HG02943 (cell line): ENCODE measurements at regions not wholly inside any gene's neighbourhood (a gene's known extent, or its start where the extent isn't known, plus 50 kb on each side); places are given as distances from the start of the nearest gene placed in this dataset.

Experiments
- ATAC-seq: cut with Tn5 transposase; IDR thresholded peaks from one replicate; pipeline ENCODE4 v1.9.1; 2021; ENCODE audit warnings: mild to moderate bottlenecking, low read depth, moderate library complexity; ENCODE audit not compliant: unreplicated experiment

DNA sequence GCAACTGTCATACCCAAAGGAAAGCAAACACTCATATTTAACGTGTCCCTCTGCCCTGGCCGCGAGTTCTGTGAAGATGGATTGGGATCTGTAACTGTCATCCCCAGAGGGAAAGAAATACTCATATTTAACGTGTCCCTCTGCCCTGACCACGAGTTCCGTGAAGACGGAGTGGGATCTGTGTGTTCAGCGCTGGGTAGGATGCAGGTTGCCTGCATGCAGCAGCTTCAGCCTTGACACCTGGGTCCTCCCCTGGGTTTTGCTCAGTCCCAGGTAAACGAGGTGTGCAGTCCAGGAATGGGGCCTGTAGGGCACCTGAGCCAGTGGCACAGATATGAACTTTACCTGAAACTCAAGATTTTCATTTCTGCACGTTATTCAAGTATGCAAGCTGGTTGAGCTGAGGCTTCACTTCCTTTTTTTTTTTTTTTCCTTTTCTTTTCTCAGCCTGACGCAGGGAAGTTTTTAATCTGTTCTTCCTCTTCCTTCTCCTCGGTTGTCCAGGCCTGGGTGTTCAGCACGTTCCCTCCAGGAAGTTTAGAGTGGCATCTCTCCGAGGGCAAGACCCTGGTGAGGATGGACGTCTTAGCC is 159.0 kb upstream of the SHH start:
- ATAC-seq, result no peak

DNA sequence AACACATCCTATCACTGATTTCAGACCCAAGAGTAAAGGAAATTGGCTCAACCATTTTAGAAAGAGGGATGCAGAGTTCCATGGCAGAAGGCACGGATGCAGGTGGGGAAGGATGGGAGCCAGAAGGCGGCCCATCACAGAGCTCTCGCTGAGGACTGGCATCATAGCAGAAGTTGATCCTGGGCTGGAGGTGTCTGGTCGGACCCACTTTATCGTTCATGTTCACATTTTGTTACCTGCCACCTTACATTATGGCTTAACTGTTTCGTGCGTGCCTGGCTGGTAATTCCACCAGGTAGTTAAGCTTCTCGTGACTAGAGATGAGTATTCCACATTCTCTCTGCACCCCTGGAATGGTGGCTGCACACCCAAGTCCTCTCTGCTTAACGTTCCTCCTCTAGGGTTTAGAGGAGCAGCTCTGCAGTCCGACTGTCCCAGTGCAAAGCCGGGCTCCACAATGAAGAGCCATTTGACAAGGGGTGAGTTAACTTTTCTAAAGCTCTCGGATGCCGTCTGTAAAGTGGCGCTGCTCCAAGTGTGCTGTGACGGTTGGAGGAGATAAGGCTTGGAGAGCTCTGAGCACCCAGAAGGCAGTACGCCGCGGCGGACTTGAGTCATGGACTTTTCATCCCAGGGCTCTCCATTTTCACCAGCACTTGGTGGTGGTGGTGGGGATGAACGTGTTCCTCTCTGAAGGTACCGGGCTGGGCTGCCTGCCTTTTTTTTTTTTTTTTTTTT is 157.1 kb upstream of the SHH start:
- no peak for ATAC-seq

DNA sequence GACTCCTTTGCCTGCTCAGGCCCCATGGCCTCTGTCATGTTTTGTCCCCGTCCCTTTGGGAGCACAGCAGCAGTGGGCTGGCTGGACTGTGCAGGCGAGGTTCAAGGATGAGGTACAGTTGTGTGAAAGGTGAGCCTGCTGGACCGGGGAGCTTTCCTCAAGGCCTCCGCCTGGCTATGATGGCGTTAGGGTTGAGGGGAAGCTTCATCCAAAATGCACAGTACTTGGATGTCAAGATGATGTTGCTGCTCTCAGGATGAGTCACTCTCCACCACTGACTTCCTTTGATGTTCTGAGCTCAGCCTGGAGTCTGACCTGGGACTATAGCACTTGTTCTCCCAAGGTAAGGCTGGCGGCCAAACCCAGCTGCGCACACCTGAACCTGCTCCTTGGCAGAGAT is 152.7 kb upstream of the SHH start:
- ATAC-seq, result no peak

DNA sequence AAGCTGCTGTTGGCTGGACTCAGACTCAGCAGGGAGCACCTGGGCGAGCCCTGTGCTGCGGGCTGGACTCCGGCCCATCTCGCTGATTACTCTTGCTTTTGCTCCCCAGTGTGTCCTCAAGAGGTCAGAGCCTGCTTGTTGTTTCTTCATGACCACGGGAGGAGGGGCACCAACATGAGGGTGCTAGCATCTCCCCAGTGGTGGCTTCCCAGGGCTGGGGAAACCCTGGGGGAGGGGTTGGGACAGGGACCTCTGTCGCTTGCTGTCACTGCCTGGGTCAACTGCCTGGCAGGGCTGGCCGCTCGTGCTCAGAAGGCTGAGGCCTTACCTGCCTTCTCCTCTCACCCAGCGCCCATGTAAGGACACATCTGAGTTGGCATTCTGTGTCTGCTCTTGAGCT is 152.3 kb upstream of the SHH start:
- no peak for ATAC-seq

DNA sequence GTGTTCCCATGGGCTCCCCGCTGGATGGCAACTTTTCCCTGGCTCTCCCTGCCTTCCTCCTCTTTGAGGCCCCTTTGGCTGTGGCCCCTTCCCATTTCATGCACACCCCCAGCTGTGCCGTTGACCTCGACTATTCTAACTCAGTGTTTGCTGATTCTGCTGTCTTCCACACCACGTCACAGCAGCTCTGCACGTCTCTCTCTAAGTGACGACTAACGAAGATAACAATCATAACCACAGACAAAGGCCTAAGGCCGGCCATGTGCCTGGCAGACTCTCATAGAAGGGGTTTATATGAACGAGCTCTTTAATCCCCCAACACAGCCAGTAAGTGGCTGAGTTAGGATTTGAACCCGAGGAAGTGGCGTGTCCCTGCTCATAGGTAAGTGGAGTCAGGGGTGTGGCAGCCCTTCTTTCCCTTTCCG is 151.5 kb upstream of the SHH start:
- ATAC-seq, result no peak

DNA sequence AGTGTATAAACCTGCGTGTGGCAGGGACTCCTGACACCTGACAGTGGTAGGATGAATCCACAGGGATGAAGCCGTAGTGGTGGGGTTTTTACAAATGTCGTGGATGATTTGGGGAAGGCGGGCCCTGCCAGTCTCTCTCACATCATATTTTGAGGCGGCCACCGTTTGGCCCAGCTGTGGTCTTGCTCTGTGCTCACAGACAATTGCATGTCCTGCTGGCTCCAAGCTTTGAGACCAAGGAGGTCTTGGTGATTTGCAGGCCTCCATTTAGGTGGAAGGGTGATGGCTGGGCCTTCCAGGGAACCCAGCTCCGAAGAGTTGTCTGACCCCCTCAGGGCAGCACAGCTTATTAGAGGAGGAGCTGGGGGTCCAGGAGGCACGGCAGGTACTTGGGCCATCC is 151.1 kb upstream of the SHH start:
- no peak for ATAC-seq

DNA sequence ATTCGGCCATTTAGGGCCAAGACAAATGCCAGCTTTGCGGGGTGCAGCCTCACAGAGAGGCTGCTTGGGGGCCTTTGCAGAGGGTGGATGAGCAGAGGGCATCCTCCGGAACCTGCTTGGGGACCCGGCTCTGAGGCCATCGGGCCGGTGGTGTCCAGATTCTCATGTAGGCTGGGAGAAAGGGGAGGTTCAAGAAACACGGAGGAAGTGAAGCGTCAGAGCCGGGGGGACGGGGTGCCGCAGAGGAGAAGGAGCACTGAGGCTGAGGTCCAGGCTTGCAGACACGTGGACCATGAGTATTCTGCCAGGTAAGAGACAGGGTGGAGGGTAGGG is 150.7 kb upstream of the SHH start:
- ATAC-seq, result no peak

DNA sequence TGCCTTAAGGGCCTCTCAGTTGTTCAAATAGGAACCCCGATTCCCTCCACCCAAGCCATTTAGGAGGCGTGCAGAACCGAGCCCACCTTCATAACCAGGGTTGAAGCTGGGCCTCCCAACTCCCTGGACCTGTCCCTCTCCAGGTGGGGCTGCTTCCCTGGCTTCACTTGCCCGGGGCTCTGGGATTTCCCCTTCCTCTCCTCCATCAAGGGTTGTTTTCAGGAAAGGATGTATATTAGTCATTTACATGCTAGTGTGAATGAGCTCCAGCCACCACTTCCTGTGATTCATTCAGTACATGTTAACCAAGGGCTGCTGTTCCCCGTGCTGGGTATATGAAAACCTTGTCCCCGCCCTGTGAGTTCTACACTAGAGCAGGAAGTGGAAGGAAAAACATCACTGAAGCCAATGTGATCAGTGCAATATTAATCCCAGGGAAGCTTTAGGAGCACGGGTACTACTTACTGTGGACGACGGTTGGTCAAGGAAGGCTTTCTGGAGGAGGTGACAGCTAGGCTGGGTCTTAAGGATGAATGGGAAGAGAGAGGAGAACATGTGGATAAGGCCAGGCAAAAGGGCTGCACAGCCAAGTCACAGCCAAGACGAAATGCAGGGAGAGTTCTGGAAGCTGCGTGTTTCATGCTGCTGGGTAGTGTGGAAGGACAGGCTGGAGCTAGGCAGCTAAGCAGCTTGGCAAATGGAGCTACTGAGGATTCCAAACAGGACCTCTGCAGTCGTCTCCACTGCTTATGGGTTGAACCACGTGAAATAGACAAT is 150.1 kb upstream of the SHH start:
- no peak for ATAC-seq

DNA sequence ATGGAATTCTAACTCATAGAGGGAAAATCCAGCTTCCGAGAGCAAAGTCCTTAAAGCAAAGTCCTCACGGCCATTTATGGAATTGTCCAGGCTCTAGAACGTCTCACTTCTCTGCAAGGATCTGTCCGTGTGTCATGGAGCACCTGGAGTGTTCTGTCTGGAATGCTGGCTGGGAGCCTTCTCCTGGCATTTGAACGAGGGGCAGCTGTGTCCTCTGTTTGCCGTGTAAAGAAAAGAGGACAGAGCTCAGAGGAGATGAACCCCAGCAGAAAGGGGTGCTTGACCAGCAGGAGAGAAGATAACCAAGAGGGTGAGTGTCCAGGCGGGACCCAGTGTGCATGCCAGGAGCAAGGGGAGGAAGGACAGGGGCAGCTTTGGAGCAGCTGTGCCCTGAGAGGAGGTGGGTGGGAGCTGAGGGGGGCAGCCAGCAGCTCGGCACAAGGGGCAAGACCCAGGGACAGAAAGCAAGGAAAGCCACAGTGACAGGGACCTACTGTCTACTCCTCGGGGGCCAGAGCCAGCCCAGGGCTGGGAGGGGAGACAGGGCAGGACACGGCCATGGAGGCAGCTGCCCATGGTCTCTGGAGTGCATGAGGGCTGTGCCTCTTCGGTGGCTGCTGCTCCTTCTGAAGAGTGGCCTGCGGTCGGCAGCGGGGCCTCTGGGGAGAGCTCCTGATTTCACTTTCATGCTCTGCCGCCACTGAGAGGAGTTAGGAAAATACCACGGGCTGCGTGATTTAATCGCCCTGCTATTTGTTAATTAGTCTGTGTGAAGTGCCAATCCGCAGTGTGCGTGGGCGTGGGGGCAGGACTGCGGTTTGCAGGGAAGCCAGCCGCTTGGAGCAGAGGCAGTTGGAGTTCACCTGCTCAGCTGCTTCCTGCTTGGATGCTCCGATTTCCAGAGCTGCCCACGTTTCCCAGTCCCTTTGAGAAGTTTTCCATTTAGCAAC is 149.3 kb upstream of the SHH start:
- no peak for ATAC-seq

DNA sequence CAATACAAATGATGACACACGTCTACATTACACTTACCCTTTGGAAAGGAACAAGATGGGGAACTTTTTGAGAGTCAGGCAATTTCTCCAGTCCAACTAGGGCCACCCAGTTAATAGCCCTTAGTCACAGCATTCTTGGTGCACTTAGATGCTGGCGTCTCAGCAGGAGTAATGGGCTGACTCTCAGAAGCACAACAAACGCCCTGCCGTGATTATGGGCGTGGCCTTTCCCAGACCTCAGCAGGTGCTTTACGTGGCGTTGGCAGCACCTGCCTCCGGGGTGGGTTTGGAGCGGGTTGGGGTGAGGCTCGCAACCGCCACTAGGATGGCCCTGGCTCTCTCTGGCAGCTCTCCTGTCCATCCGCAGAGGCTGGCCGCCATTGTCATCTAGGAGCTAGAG is 147.6 kb upstream of the SHH start:
- no peak for ATAC-seq

DNA sequence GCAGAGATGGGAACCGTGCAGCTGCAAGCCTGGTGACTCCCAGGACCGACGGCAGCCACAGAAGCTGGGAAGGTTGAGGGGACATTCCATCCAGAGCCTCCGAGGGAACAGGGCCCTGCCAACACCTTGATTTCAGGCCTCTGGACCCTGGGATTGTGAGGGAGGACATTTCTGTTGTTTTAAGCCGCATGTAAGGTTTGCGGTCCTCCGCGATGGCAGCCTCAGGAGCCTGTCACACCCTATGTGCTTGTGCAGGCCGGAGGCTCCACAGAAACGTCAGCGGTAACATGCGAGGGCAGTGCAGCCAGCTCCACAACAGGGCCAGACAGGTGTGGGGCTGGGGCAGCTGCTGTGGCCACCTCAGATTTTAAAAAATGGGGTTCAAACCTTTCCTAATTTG is 144.7 kb upstream of the SHH start:
- no peak for ATAC-seq

DNA sequence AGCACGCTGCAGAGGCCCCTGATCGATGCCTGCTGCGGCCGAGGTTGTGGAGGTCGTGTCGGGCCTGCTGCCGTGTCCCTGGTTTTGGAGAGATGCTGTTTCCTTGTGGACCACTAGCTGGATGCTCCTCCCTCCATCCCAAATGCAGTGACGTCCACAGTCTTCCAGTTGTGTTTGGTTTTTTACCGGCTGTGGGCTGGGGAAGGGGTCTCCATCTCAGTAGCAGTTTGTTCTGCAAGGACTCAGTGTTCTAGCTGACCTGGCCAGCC is 143.0 kb upstream of the SHH start:
- no peak for ATAC-seq

DNA sequence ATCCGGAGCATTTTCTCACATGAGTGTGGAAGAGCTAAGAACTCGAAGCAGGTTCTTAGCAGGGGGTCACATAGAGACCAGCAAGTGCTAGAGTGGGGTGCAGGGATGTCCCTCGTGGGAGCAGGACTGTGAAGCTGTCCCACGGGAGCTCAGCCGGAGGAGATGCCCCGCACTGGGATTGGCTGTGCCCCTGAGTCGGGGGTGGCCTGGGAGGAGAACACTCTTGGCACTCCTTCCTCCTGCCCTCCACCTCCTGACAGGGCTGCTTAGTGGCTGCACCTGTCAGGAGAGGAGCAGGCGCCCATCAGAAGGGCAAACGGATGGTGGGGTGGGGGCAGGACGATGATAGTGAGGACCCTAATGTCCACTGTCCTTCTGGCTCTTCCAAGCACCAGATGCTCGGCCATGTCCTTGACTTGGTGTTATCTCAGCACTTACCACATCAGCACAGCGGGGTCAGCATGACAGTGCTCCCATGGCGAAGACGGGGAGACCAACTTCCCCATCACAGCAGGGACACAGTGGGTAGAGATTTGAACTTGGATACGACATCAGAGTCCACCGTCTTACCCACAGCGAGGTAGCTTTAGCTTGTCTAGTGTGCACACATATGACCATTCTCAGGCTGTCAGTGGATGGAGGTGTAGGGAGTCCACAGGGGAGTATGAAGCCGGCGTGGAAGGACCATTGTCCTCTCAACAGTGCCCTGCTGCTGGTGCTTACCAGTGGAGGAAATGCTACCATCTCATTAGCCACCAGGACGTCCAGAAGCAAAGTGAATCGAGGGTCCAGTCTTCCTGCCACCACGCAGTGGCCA is 142.5 kb upstream of the SHH start:
- no peak for ATAC-seq

DNA sequence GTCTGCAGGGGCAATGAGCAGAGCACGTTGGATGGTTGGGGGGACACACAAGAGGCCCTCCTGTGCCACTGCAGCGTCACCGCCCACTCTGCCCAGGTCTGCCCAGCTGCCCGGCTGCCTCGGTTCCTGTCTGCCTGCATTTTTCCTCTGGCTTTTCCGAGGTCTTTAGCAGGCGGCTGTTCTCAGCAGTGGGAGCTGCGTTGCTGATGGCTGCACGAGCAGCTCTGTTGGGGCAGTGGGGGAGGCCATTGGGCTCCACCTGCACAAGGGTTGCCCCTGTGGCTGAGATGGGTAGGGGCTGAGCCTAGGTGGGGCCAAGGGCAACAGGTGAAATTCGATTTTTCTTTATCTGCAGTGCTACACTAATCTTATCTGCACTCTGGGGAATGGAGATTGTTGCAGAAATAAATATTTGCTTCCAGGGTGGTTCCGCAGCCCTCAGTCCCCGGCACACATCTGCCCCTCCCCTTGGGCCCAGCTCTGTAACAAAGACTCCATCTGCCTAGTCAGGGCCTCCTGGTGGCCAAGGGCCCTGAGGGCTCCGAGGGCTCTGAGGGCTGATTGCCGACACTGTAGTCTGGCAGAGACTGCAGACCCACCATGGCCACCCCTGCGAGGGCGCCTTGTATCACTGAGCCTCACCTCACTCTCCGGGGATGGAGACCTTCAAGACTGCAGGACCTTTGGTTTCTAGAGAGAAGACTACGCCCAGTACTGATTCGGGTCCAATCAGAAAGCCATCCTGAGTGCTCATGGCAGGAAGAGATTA is 141.7 kb upstream of the SHH start:
- no peak for ATAC-seq

DNA sequence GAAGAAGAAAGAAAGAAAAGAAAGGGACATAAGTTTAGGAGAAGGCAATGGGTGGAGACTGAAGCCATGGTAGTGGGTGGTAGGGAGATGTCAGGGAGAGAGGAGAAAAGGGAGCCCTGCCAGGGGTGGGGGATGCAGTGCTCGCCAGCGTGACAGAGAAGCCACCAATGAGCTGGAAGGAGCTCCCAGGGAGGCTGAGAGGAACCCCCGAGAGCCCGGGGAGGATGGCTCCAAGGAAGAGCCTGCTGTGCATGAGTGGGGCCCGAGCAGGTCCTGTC is 141.2 kb upstream of the SHH start:
- ATAC-seq, result no peak

DNA sequence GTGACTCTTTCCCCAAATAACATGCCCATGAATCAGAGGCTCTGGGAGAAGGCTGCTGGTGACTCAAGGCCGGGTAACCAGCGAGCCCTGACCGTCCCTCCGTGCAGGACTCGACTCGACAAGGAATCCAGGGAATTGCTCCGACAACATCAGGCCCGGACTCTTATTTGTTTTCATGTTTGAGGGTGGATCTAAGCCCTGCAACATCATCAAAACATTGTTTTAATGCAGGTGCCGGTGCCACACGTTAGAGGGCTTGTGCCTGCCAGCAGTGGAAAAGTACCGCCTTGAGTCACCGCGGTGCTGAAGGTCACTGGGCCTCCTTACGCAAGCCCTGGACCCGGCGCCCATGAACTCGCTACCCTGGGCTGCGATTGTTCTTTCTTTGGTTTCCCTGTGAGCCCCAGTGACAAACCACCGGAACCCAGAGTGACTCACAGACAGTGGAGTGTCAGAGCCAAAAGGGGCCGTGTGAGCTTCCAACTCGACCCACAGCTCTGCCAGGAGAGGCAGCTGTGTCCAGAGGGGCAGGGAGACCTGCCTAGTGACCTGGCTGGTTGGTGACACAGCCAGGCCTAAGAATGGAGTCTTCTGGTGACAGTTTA is 139.4 kb upstream of the SHH start:
- no peak for ATAC-seq

DNA sequence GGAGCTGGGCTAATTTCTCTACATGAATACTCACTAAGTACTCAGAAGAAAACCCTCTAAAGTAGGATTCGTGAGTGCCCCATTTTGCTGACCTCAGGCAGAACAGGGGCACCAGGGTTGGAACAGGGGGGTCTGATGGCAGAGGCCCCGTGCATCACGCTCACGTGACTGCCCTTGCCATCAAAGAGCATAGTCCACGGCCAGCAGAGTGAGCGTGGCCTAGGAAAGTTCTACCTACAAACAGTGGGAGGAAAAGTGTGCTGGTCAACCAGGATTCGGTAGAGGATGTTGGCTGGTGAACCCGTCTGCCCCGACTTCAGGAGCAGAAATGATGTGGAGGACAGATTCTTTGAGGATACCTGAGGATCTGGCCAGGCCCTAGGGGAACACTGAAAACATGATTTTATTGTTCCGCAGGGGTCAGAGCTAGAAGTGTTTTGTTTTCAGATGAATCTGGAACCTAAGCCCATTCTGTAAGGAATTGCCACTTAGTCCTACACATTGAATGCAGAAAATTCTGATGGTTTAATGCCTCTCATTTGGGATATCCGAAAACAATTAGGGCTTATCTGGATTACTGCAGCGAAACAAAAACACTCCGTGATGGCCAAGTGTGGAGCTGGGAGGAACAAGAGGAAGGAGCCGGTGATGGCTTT is 138.8 kb upstream of the SHH start:
- no peak for ATAC-seq

DNA sequence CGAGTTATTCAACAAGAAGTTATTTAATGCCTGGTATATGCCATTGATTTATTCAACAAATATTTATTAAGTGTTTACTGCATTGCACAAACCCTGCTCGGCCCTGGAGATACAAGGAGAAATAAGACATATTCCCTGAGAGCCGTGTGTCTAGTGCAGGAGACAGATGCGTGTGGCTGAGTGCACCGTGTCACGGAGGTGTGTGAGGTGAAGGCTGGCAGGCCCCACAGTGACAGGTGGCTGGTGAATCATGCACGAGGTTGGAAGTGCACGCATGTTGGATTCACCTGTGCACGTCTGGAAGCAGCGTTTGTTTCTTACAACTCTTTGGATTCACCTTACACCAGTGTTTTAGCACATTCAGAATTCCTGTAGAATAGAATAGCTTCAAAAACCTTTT is 136.6 kb upstream of the SHH start:
- no peak for ATAC-seq

DNA sequence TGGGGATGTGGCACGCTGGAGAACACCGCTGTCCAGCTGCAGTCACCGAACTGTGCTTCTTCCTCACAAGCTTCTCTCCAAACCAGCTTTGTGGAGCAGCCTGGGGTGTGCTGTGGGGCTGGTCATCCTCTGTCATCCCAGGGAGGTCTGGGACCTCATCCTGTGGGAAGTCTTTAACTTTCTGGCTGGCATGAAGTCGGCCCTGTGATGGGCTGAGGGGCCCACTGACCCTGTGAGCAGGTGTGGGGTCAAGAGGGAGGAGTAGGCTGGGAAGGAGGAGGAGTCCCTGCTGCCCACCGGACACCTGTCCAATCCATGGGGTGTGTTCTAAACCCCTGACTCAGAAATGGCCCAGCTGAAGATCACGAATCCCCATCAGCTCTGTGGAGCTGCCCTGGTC is 136.2 kb upstream of the SHH start:
- ATAC-seq, result no peak
